ENCODE measurements at regions not wholly inside any gene's neighbourhood (a gene's known extent, or its start where the extent isn't known, plus 50 kb on each side); places are given as distances from the start of the nearest gene placed in this dataset.

DNA sequence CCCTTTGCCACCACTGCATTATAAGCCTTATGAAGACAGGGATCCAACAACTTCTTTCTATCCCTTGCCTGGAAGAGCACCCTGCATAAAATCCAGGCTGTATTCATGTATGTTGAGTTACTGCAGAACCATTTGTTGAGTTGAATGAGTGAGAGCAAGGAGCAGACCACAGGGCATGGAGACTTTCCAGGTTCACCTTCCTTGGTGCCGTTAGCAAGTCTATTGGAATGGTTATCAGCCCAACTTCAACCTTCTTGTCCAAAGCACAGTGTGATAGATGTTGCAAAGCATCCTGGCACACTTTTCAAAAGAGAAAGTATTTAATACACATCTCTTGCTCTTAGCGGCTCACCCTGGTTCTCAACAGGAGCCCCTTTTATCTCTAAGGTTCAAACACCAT lies 100.9 kb upstream of the CLDN10 start:
- Histone ChIP-seq H3K36me3 (ENCODE audit: low read depth) (no peaks in the 10 kb centered on the region), H3K4me3 (ENCODE audit: severe bottlenecking) (no peak overlapping the region), H3K27me3 (ENCODE audit: insufficient read depth, poor library complexity, severe bottlenecking) (no peaks in the 10 kb centered on the region), H3K4me1 (ENCODE audit: insufficient read depth, poor library complexity, severe bottlenecking) (no peaks in the 10 kb centered on the region), H3K27ac (ENCODE audit: poor library complexity, severe bottlenecking) (no peak overlapping the region), H3K9me3 (ENCODE audit: severe bottlenecking) (no peaks in the 10 kb centered on the region)
- TF ChIP-seq, protein P1, sequence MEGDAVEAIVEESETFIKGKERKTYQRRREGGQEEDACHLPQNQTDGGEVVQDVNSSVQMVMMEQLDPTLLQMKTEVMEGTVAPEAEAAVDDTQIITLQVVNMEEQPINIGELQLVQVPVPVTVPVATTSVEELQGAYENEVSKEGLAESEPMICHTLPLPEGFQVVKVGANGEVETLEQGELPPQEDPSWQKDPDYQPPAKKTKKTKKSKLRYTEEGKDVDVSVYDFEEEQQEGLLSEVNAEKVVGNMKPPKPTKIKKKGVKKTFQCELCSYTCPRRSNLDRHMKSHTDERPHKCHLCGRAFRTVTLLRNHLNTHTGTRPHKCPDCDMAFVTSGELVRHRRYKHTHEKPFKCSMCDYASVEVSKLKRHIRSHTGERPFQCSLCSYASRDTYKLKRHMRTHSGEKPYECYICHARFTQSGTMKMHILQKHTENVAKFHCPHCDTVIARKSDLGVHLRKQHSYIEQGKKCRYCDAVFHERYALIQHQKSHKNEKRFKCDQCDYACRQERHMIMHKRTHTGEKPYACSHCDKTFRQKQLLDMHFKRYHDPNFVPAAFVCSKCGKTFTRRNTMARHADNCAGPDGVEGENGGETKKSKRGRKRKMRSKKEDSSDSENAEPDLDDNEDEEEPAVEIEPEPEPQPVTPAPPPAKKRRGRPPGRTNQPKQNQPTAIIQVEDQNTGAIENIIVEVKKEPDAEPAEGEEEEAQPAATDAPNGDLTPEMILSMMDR (IDR thresholded peaks at IDR 0.05; ENCODE audit: poor library complexity, severe bottlenecking) = no peak
- no peak for ATAC-seq (ENCODE audit: low read depth)
- DNase-seq (ENCODE audit: low spot score) = no peak

DNA sequence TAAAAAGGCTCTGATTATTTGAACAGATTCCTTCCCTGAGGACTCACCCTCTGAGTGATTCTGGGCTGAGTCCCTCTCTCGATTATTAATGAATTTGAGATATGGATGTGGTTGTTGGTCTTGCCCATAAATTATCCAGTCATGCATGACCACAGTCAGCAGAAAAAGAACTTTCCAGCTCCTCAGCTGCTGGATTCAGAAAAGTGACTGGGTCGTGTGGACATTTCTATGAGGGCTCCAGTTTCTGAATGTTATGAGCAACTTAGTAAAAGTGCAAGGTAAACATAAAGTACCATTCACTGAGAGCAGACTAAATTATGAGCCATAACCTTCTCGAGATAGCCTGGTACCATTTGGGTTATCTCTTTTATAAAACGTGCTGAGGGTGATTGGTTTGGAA lies 100.1 kb upstream of the CLDN10 start:
- TF ChIP-seq, protein P1 (IDR thresholded peaks at IDR 0.05; ENCODE audit: poor library complexity, severe bottlenecking) = no peak
- Histone ChIP-seq H3K9me3 (ENCODE audit: severe bottlenecking) (no peaks in the 10 kb centered on the region), H3K27ac (ENCODE audit: poor library complexity, severe bottlenecking) (no peak overlapping the region), H3K36me3 (ENCODE audit: low read depth) (no peaks in the 10 kb centered on the region), H3K4me3 (ENCODE audit: severe bottlenecking) (no peak overlapping the region), H3K27me3 (ENCODE audit: insufficient read depth, poor library complexity, severe bottlenecking) (no peaks in the 10 kb centered on the region), H3K4me1 (ENCODE audit: insufficient read depth, poor library complexity, severe bottlenecking) (no peaks in the 10 kb centered on the region)
- ATAC-seq (ENCODE audit: low read depth) (no peak), DNase-seq (ENCODE audit: low spot score) (no peak)

DNA sequence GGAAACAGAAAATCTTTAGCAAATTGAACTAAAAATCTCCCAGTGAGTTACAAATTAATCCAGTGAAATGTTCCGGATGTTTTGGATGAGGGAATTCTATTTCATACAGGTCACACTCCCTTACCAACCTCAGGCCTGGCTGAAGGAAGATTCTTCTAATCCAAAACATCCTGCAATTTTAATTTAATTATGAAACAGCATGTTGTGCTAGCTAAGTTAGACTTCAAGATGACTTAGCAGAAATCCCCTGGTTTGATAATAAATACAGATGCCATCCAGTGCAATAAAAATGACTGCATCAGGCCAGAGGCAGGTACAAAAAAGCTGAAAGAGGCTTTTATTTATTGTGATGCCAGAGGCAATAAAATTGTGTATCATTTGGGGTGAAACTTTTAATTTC lies 96.7 kb upstream of the CLDN10 start:
- Histone ChIP-seq H3K36me3 (ENCODE audit: low read depth) (no peaks in the 10 kb centered on the region), H3K27me3 (ENCODE audit: insufficient read depth, poor library complexity, severe bottlenecking) (no peaks in the 10 kb centered on the region), H3K4me3 (ENCODE audit: severe bottlenecking) (no peak overlapping the region), H3K9me3 (ENCODE audit: severe bottlenecking) (no peaks in the 10 kb centered on the region), H3K27ac (ENCODE audit: poor library complexity, severe bottlenecking) (no peak overlapping the region), H3K4me1 (ENCODE audit: insufficient read depth, poor library complexity, severe bottlenecking) (no peaks in the 10 kb centered on the region)
- ATAC-seq (ENCODE audit: low read depth) (no peak), DNase-seq (ENCODE audit: low spot score) (no peak)
- TF ChIP-seq, protein P1 (IDR thresholded peaks at IDR 0.05; ENCODE audit: poor library complexity, severe bottlenecking) = no peak

DNA sequence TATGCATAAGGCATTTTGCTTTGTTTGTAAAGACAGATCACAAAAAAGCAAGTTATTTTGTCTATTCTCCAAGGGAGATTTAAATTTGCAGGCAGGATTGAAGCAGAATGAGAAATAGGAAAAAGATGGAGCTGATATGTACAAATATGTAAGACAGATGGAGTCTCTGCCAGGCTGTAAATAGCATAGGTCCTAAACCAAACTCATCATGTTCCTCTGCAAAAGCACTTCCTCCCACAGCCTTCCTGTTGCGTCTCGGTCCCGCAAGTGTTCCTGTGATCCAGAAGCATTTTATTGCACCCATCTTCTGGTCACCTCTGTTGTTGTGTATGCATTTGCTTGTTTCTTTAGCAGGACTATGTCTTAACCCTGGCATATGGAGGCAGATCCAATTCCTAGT lies 95.7 kb upstream of the CLDN10 start:
- Histone ChIP-seq H3K27me3 (ENCODE audit: insufficient read depth, poor library complexity, severe bottlenecking) (no peaks in the 10 kb centered on the region), H3K4me3 (ENCODE audit: severe bottlenecking) (no peak overlapping the region), H3K27ac (ENCODE audit: poor library complexity, severe bottlenecking) (no peak overlapping the region), H3K4me1 (ENCODE audit: insufficient read depth, poor library complexity, severe bottlenecking) (no peaks in the 10 kb centered on the region), H3K36me3 (ENCODE audit: low read depth) (no peaks in the 10 kb centered on the region), H3K9me3 (ENCODE audit: severe bottlenecking) (no peaks in the 10 kb centered on the region)
- no peak for DNase-seq (ENCODE audit: low spot score)
- ATAC-seq (ENCODE audit: low read depth) = no peak
- TF ChIP-seq, protein P1 (IDR thresholded peaks at IDR 0.05; ENCODE audit: poor library complexity, severe bottlenecking) = no peak

DNA sequence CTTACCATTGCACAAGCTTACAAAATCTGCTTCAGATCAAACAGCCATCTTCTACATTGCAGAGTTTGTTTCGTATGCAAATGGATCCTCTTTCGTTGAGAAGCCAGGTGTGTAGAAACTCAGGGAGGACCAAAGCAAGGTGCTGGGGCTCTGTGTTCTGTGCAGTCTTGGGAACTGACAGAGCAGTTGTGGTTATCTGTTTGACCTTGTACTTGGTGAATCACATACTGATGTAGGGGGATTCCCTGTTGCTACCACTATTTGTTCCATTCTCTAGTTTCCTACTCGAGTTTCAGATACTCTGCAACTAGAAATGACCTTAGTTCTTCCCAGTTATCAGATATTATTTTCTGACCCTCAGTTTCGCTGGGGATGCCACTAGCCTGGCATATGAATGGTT lies 95.2 kb upstream of the CLDN10 start:
- TF ChIP-seq, protein P1 (IDR thresholded peaks at IDR 0.05; ENCODE audit: poor library complexity, severe bottlenecking) = no peak
- DNase-seq (ENCODE audit: low spot score) = no peak
- H3K36me3 ChIP-seq (ENCODE audit: low read depth) = no peaks in the 10 kb centered on the region
- H3K27me3 ChIP-seq (ENCODE audit: insufficient read depth, poor library complexity, severe bottlenecking) = no peaks in the 10 kb centered on the region
- ATAC-seq (ENCODE audit: low read depth) = no peak
- H3K27ac ChIP-seq (ENCODE audit: poor library complexity, severe bottlenecking) = no peak overlapping the region
- no peak overlapping the region for H3K4me3 ChIP-seq (ENCODE audit: severe bottlenecking)
- no peaks in the 10 kb centered on the region for H3K4me1 ChIP-seq (ENCODE audit: insufficient read depth, poor library complexity, severe bottlenecking)
- H3K9me3 ChIP-seq (ENCODE audit: severe bottlenecking) = no peaks in the 10 kb centered on the region

Data from RWPE2 (cell line).